ENCODE measurements at regions not wholly inside any gene's neighbourhood (a gene's known extent, or its start where the extent isn't known, plus 50 kb on each side); places are given as distances from the start of the nearest gene placed in this dataset.

DNA sequence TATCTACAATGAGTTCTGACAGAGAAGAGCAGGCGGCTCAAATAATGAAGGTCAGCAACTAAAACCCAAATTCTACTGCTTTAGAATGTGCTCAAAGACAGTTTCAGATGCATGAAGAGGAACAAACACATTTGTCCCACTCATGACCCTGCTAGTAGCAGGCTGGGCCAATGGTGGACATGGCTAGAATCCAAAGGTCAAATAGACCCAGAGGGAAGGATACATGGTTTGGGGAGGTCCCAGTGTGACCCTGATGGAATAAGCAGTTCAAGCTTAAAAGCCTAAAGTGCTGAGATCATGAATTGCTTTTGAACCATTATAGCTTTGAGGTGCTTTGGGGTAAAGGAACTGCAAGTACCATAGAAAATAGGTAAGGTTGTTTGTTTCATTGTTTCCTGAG is 450.7 kb downstream of the MID1IP1 start:
- no peak for DNase-seq
- H3K36me3 ChIP-seq = no peaks in the 10 kb centered on the region
- H3K27ac ChIP-seq = no peak overlapping the region
- H3K4me3 ChIP-seq = no peak overlapping the region
- 83 to 95% methylated on average over 1 of the region's 1 CpG for WGBS, 2 donors
- intact Hi-C loops (cut with DNase I) = no loop called here
- no peak for TF ChIP-seq POLR2A (IDR thresholded peaks at IDR 0.05)
- TF ChIP-seq EP300 (IDR thresholded peaks at IDR 0.05) = no peak
- no peak for TF ChIP-seq POLR2AphosphoS5 (IDR thresholded peaks at IDR 0.05)
- TF ChIP-seq, protein P1, sequence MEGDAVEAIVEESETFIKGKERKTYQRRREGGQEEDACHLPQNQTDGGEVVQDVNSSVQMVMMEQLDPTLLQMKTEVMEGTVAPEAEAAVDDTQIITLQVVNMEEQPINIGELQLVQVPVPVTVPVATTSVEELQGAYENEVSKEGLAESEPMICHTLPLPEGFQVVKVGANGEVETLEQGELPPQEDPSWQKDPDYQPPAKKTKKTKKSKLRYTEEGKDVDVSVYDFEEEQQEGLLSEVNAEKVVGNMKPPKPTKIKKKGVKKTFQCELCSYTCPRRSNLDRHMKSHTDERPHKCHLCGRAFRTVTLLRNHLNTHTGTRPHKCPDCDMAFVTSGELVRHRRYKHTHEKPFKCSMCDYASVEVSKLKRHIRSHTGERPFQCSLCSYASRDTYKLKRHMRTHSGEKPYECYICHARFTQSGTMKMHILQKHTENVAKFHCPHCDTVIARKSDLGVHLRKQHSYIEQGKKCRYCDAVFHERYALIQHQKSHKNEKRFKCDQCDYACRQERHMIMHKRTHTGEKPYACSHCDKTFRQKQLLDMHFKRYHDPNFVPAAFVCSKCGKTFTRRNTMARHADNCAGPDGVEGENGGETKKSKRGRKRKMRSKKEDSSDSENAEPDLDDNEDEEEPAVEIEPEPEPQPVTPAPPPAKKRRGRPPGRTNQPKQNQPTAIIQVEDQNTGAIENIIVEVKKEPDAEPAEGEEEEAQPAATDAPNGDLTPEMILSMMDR (IDR thresholded peaks at IDR 0.05) = no peak
- H3K9me3 ChIP-seq = no peaks in the 10 kb centered on the region
- H3K27me3 ChIP-seq = no peaks in the 10 kb centered on the region
- no peaks in the 10 kb centered on the region for H3K4me1 ChIP-seq

DNA sequence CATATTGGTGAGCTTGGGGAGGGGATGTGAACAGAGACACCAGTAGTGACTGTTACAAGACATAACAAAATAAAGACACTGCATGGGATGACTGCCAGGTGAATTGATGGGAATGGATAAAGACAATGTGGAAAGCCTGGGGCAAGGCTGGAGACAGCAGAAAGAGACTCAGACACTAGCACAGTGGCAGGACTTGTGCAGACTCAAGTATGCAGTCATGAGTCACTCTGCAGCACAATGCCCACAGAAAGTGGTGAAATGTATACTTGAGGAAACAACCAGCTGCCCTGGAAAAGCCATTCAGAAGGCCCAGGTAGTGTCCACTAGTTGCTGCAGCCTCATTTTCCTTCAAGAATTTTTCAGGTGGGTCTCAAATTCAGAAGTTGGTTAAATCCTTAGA is 452.3 kb downstream of the MID1IP1 start:
- no peak overlapping the region for H3K4me3 ChIP-seq
- TF ChIP-seq POLR2A (IDR thresholded peaks at IDR 0.05) (no peak), EP300 (IDR thresholded peaks at IDR 0.05) (no peak), POLR2AphosphoS5 (IDR thresholded peaks at IDR 0.05) (no peak)
- TF ChIP-seq, protein P1 (IDR thresholded peaks at IDR 0.05) = no peak
- H3K27ac ChIP-seq = no peak overlapping the region
- H3K36me3 ChIP-seq = no peaks in the 10 kb centered on the region
- intact Hi-C loops (cut with DNase I) = no loop called here
- no peak for DNase-seq
- no peaks in the 10 kb centered on the region for H3K9me3 ChIP-seq
- H3K27me3 ChIP-seq = no peaks in the 10 kb centered on the region
- no peaks in the 10 kb centered on the region for H3K4me1 ChIP-seq

DNA sequence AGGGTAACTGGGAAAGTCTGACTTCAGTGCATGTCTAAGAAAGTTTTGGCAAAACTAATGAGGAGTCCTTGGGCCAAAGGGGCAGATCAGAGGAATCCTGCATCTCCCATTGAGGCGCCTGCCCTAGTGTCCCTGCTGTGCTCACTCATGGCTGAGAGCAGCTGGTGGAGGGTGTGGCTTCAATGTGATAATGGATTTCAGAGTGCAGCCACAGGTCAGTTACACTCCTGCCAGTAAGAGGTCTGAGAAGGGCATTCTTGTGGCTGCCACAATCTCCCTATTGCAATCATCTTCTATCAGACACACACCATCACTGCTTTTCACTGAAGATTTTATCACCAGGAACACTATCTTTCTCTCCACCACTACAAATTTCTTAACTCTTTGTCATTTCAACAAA is 457.1 kb downstream of the MID1IP1 start:
- intact Hi-C loops (cut with DNase I) = no loop called here
- Histone ChIP-seq H3K9me3 (no peaks in the 10 kb centered on the region), H3K4me1 (no peaks in the 10 kb centered on the region), H3K27me3 (no peaks in the 10 kb centered on the region), H3K27ac (no peak overlapping the region), H3K4me3 (no peak overlapping the region), H3K36me3 (no peaks in the 10 kb centered on the region)
- no peak for TF ChIP-seq EP300 (IDR thresholded peaks at IDR 0.05)
- TF ChIP-seq, protein P1 (IDR thresholded peaks at IDR 0.05) = no peak
- TF ChIP-seq POLR2AphosphoS5 (IDR thresholded peaks at IDR 0.05) = no peak
- no peak for TF ChIP-seq POLR2A (IDR thresholded peaks at IDR 0.05)
- no peak for DNase-seq
- 71 to 73% methylated on average over 1 of the region's 1 CpG for WGBS, 2 donors

DNA sequence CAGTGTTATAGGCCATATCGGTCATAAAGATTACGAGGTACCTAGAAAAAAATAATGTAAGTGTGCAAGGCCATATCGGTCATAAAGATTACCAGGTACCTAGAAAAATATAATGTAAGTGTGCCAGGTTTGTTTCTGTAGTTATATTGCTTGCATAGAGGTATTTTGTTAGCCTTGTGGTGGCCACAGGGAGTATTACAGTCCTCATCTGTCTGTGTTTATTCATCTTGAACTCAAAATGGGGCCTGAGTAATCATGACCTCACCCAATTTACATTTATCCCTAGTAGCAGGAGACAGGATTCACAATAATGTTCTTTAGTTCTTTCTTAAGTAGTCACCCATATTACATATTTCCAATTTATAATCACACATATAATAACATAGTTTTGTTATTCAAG is 459.7 kb downstream of the MID1IP1 start:
- no peak overlapping the region for H3K27ac ChIP-seq
- no peak overlapping the region for H3K4me3 ChIP-seq
- 27 to 67% methylated on average over 3 of the region's 3 CpGs for WGBS, 2 donors
- no peaks in the 10 kb centered on the region for H3K9me3 ChIP-seq
- no peaks in the 10 kb centered on the region for H3K27me3 ChIP-seq
- TF ChIP-seq POLR2A (IDR thresholded peaks at IDR 0.05) = no peak
- TF ChIP-seq POLR2AphosphoS5 (IDR thresholded peaks at IDR 0.05) = no peak
- no peak for TF ChIP-seq EP300 (IDR thresholded peaks at IDR 0.05)
- TF ChIP-seq, protein P1 (IDR thresholded peaks at IDR 0.05) = no peak
- intact Hi-C loops (cut with DNase I) = no loop called here
- no peaks in the 10 kb centered on the region for H3K36me3 ChIP-seq
- no peak for DNase-seq
- H3K4me1 ChIP-seq = no peaks in the 10 kb centered on the region

DNA sequence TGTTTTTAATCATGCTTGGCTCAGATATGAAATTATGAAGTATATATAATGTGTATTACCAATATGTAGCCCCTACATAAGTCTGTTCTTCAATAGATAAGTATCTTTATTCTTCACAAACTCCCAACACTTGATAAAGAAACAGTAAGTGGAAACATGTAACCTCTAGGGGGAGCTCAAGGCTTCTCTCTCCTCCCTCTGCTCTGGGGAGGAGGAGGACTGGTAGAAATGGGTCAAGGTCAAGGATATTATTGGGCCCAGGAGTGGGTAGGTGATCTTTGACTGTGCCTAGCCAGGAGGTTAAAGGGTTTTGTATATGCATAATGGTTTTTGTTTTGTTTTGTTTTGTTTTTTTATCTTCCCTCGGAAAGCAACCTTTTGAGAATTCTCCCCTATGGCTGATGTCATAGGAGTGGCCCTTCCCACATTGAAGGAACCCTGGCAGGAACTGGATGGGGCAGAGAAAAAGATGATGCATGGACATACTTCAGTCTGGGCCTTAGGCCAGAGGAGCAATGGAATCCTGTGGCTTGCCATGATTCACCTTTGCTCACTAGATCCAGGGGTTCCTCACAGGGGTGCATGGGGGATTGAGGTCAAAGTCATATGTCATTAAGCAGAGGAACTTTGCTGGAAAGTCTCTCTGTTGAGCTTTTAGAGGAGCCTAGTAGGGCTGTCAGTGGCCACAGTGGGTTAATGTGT is 460.3 kb downstream of the MID1IP1 start:
- H3K27ac ChIP-seq = no peak overlapping the region
- no peaks in the 10 kb centered on the region for H3K9me3 ChIP-seq
- TF ChIP-seq, protein P1 (IDR thresholded peaks at IDR 0.05) = peak in 2 of 4 experiments; percentile 20 to 28
- TF ChIP-seq POLR2A (IDR thresholded peaks at IDR 0.05) = no peak
- no peaks in the 10 kb centered on the region for H3K27me3 ChIP-seq
- 53 to 78% methylated on average over 1 of the region's 1 CpG for WGBS, 2 donors
- no peaks in the 10 kb centered on the region for H3K4me1 ChIP-seq
- intact Hi-C loops (cut with DNase I) = no loop called here
- H3K36me3 ChIP-seq = no peaks in the 10 kb centered on the region
- DNase-seq = no peak
- no peak overlapping the region for H3K4me3 ChIP-seq
